HG03354 (cell line): ENCODE measurements at regions not wholly inside any gene's neighbourhood (a gene's known extent, or its start where the extent isn't known, plus 50 kb on each side); places are given as distances from the start of the nearest gene placed in this dataset.
"Not testable (repeated sequence)": the region's sequence is repeated elsewhere in the genome, so short reads cannot be mapped to it uniquely, and the experiment has no call there.

Experiments
- ATAC-seq: cut with Tn5 transposase; IDR thresholded peaks from one replicate; pipeline ENCODE4 v1.9.1; 2021; ENCODE audit warnings: mild to moderate bottlenecking; ENCODE audit not compliant: unreplicated experiment, poor library complexity, severe bottlenecking

DNA sequence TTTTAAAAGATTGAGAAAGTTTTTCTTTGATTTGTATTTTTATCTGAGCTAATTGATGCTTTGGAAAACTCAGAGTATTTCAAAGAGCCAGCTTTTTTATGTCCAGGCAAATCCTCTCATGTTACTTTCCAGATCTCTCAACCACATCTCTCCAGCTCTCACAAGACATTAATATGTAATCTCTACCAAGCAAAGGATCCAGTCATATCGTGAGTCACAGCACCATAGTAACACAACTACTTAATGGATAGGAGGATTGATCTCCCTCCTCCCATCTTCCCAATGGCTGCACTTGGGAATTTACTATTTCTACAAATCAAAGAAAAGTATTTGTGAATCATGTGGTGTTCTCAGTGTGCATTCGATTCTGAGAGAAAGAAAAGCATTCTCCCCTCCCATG is 63.3 kb downstream of the POU4F1 start:
- ATAC-seq, result no peak

DNA sequence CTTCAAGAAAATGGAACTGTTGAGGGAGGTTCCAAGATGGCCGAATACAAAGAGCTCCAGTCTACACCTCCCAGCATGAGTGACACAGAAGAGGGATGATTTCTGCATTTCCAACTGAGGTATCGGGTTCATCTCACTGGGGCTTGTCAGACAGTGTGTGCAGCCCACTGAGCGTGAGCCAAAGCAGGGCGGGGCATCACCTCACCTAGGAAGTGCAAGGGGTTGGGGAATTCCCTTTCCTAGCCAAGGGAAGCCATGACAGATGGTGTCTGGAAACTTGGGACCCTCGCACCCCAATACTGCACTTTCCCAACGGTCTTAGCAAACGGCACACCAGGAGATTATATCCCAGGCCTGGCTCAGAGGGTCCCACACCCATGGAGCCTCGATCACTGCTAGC is 77.3 kb downstream of the POU4F1 start:
- not testable (repeated sequence) for ATAC-seq

DNA sequence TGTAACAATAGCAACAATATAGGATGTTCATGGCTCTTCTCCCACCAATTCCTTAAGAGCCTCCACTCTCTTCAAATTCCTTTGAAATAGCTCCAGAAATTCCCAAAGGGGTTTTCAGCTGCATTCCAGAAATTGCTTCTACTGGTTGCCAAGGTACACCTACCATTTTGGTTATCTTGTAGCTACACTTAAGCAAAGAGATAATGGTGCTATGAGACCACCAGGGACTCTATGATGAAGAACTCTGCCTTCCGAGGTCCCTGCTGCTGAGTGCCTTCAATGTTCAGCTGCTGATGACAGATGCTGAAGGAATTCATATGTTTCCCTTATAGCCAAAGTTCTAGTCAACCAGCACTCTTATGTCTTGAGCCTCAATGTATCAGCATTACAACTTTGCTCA is 78.4 kb downstream of the POU4F1 start:
- ATAC-seq, result no peak

DNA sequence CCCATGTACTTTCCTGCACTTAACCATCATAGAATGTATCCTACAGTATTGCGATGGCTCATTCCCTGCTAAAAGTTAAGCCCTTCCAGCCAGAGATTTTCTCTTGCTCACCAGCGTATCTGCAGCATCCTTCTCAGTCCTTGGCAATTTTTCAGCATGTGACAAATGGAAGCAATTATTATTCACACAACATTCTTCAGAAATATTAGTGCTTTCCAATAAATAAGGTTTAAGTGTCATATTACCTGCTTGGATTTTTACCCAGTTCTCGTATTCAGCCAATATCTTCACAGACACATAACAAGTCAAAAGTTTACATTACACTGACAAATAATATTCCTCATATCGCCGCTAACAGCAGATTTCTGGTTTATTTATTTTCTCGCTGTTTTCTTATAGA is 82.3 kb downstream of the POU4F1 start:
- no peak for ATAC-seq

DNA sequence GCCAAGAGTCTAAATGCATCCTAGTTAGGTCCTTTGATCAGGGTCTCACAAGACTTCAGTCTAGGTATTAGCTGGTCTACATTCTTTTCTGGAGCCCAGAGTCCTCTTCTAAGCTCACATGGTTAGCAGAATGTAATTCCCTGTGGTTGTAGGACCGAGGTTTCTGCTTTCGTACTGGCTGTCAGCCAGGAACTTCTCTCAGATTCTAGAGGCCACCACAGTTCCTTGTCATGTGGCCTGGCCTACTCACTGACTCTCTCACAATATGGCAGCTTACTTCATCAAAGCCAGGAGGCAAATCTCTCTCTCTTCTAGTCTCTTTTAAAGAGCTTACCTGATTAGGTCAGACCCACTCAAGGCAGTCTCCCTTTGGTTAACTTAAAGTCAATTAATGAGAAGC is 82.9 kb downstream of the POU4F1 start:
- ATAC-seq, result no peak

DNA sequence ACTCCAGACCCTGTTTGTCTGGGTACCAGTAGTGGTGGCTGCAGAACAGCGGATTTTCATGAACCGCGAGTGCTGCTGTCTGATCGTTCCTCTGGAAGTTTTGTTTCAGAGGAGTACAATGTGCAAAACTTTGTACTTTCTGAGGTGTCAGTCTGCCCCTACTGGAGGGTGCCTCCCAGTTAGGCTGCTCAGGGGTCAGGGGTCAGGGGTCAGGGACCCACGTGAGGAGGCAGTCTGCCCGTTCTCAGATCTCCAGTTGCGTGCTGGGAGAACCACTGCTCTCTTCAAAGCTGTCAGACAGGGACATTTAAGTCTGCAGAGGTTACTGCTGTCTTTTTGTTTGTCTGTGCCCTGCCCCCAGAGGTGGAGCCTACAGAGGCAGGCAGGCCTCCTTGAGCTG is 84.9 kb downstream of the POU4F1 start:
- not testable (repeated sequence) for ATAC-seq

DNA sequence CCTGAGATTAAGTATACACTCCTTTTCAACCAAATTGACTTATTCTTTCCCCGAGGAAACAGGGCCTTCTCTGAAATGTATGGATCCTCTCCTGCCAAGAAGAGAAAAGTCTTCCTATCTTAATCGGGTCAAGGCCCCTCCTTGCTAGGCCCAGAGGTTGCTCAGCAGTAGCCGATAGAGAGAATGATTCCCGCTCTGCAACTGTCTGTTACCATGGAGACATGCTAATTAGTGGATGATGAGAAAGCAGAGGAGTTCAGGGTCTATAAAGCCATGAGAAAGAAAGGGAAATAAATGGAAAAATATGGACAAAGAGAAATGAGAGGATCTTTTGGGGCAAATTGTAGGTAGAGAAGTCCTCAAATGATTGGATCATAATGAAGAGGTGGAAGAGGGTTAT is 103.5 kb downstream of the POU4F1 start:
- ATAC-seq, result no peak

DNA sequence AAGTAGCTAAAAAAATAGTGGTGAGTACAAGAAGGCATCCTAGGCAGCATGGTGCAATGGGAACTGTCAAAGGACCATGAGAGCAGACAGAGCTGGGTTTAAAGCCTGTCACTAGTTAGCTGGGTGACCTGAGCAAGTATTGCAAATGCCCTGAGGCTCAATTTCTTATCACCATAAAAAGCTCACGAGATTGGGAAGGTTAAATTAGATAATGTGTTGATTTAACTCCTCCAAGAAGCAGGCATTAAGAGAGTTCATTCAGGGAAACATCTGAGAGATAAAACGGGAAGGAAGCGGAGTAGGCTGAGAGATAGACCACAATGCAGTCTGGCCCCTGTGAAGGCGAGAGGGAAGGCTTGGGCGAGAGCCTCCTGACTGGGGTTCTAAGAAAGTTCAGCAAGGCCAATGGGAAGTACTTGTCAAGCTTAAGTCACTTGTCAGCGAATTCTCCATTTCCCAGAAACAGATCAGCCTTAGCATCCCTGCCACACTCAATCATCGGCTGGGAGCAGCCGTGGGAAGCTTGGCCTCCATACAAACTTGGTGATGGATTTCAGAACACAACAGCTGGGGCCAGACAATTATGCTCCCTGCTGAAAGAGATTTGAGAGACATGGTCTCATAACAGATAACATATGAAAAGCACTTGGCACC is 105.5 kb downstream of the POU4F1 start:
- no peak for ATAC-seq

DNA sequence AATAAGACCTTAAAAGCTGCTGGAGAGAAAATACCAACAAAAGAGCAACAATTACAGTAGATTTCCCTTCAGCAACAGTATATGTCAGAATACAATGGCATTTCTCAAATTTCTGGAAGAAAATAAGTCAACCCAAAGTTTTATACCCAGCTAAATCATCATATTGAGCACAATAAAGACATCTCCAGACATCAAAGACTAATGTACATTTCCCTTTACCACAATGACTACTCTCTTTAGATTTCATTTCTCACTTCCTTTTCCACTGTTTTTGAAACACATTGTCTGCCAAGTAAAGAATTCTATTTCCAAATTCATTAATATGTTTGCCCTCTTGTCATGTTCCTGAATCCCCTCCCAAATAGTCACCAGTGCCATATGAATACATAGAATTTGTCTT is 111.4 kb downstream of the POU4F1 start:
- ATAC-seq, result no peak

DNA sequence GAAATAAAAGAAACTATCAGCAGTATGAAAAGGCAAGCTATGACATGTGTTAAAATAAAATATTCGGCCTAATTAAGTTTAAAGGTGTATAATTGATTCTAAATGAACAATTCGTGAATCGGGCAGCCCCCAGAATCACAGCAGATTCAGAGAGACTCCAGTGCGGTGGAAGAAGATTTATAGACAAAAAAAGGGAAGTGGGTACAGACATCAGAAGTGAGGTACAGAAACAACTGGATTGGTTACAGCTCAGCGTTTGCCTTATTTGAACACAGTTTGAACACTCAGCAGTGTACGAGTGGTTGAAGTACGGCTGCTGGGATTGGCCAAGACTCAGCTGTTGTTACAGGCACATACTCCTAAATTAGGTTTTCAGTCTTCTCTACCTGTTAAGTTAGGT is 113.1 kb downstream of the POU4F1 start:
- not testable (repeated sequence) for ATAC-seq

DNA sequence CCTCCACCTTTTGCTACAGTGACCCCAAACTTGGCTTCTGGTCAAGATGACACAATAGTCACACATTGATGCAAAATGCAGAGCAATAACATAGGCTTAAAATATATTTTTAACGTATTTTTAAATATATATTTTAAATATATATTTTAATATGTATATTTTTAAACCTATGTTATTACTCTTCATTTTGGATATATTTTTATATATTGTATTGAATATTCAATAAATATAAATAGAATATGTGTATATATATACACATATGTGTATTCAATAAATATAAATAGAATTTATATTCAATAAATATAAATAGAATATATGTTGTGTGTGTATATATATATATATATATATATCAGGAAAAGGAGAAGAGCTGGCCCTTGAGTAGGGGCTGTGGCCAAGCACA is 115.6 kb downstream of the POU4F1 start:
- ATAC-seq, result no peak

DNA sequence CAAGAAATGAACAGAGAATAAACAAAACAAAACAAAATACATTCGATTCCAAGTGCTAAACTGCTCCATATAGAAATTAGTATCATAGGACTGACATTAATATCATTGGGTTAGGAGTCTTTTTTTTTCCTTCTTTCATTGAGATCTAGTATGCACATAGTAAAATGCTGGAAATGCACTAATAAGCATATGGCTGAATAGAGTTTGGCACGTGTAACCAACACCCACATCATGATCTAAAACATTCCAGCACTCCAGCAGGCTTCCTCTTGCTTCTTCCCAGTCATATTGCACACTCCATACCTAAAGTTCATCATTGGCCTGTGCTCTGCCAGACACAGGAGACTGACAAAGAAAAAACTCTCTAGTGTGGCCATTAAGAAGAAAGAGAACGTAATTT is 117.5 kb downstream of the POU4F1 start:
- ATAC-seq, result no peak

DNA sequence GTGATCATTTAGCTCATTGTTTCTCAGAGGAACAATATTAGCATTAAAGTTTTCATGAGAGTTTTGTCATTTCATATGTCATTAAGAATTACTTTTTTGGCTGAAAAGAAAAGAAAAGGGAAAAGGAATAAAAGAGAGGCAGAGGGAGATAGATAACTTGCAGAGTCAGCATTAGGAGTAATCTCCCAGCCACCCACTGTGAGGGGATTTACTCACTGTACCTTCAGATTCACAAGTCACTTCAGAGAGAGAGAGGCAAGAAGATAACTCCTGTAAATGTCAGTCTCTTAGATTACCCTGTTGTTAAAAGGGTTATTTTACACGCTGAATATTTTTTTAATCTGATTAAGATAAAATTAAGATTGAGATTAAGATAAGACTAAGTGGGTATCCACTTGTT is 125.2 kb downstream of the POU4F1 start:
- ATAC-seq, result no peak

DNA sequence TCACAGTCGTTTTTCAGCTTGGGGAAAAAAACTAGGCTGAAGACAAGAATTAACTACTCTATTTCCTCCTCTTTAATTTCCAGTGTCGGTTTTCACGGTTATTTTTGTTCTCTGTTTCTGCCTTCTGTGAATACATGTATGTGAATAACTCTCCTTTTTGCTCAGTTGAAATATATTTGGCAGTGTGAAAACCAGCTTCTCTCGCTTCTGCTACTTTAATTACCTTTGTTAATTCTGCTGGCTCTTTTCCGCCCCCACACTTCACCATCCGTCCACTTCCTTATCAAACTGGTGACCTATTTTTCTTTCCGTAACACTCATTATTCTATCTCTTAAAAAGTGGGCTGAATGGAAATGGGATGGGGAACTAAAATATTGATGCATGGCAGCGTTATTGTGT is 126.4 kb downstream of the POU4F1 start:
- no peak for ATAC-seq

DNA sequence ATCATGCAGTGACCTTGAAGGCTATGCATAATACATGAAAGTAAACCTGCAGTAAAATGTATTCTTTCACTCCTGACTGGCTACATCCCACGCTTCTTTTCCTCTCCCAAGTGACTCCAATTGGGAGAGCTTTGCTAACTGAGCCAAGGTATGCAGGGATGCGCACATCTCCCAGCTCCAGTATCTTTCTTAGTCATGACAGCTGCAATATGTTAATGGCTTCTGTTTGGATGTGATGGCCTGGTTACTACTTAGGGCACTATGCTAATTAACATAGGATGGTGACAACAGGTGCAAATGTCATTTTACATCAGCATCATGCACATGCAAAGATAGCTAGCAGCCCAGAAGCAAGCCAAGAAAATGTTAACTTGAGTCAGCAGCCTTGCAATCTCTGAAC is 134.7 kb downstream of the POU4F1 start:
- ATAC-seq, result no peak

DNA sequence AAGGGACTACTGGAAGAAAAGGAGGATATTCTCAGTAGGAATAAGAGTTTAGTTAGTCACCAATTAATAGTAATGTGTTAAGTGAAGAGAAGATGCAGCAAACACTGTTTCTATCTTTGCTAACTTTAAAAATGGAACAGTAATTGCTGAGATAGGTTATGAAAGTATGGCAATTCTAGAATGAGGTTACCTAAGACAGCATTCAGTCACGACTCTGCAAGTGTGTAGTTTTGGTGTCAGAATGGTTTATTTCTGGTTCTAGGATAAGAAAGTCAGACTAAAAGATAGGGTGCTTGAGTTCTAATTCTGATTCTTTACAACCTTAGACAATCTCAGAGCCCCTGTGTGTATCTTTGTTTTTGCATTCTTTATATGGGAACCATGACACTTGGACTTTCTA is 138.1 kb downstream of the POU4F1 start:
- ATAC-seq, result no peak

DNA sequence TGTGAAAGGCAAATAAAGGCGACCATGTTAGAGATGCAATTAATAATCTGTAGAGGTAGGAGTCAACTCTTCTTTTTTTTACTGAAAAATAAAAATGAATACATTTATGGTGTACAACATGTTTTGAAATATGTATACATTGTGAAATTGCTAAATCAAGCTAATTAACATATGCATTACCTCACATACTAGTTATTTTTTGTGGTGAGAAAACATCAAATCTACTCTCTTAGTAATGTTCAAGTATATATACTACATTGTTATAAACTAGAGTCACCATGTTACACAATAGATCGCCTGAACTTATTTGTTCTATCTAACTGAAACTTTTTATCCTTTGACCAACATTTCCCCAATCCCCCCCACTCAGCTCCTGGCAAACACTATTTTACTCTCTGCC is 143.2 kb downstream of the POU4F1 start:
- no peak for ATAC-seq

DNA sequence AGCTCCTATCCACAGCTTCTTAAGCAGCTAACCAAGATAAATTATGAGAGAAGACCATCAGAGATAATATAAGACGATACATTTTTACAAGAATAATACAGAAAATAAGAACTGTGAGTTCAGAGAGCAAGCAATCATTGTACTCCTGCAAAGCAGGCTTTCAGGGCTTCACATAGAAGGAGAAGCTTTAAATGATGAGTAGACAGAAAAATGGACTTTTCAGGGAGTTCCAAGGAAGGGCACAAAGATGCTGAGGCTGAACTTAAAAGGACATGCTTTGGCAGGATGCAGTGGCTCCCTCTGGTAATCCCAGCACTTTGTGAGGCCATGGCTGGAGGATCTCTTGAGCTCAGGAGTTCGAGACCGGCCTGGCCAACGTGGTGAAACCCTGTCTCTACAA is 159.5 kb downstream of the POU4F1 start:
- ATAC-seq, result no peak

DNA sequence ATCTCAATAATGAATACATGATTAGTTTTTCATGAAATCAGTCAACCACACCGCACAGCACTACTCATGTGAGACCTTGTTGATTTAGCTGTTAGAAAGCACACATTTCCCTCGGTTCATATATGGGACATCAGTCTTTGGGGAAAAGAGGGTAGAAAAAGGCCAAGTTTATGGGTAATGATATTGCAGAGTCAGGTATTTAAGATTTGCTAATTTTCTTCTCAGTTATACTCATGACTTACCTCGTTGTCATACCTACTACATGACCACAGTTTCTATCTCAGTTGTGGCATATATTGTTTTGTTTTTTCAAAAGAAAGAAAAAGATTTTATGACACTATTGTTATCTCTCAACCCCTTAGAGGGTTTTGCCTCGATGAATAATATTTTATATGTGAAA is 165.6 kb downstream of the POU4F1 start:
- ATAC-seq, result no peak

DNA sequence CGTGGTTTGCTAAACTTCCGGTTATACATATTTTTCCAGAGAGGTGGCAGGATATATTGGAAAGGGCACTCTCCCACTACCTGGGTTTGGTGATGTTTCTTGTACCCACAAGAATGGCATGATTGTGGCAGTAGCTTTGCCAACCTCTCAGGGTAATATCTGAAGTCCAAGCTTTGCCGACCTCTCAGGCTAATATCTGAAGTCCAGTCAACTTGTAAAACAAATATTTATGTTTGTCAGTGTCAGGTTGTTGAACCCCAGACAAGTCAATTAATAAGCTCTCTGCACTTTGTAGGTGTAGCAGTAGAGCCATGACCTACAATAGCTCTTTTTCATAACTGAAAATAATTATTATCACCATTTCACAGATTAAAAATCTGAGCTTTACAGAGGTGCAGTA is 167.0 kb downstream of the POU4F1 start:
- no peak for ATAC-seq

DNA sequence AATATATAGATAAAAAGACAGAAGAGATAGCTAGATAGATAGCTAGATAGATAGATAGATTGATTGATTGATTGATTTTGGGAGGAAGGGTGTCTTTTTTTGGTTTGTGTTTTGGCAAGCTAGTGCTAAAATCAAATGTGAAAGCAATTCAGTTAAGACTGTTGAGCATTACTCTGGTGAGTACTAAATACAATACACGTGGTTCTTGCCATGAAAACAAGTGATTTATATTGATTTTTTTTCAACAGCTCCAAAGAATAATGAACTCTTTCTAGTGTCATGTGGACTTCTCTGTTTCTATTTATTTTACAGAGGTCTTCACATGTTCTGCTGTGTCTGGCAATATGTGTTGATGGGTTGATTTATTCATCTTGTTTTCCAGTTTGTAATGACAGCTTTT is 172.0 kb downstream of the POU4F1 start:
- ATAC-seq, result no peak

DNA sequence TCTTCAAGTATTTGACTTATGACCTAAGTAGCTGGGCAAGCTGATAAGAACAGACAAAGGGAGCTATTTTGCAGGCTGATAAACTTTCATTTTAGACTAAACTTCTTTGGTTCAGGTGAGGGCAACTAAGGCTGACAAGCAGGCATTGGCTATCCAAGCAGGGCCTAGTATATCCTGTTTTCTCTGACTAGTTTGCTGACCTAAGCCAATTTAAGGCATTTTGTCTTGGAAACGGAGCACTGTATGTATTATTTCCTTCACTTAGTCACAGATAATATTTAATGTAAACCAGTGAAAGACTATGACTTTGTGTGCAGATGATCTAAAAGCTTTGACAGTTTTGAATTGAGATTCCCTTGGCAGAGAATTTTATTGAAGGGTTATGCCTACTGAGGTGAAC is 172.5 kb downstream of the POU4F1 start:
- ATAC-seq, result no peak
